IPS DF 6.9 (cell line): ENCODE measurements at regions not wholly inside any gene's neighbourhood (a gene's known extent, or its start where the extent isn't known, plus 50 kb on each side); places are given as distances from the start of the nearest gene placed in this dataset.

Source experiments
- DNase-seq: peaks from one replicate; pipeline ENCODE4 v3.0.0-alpha.2; 2013; ENCODE audit warnings: low read depth, low spot score
- H3K27ac ChIP-seq: one replicate; pipeline ENCODE4 v1.5.1; 2013; ENCODE audit warnings: low read length, control low read depth
- H3K27me3 ChIP-seq: 2 replicates; pipeline ENCODE4 v1.6.1; 2013; ENCODE audit warnings: mild to moderate bottlenecking, low read length; ENCODE audit not compliant: control insufficient read depth, insufficient read depth
- H3K36me3 ChIP-seq: 2 replicates; pipeline ENCODE4 v1.6.1; 2013; ENCODE audit warnings: low read length; ENCODE audit not compliant: control insufficient read depth, insufficient read depth
- H3K4me1 ChIP-seq: 2 replicates; pipeline ENCODE4 v1.6.1; 2013; ENCODE audit warnings: low read length; ENCODE audit not compliant: control insufficient read depth, insufficient read depth
- H3K4me3 ChIP-seq: 2 replicates; pipeline ENCODE4 v1.5.1; 2013; ENCODE audit warnings: mild to moderate bottlenecking, low read length
- H3K9me3 ChIP-seq: 2 replicates; pipeline ENCODE4 v1.6.1; 2013; ENCODE audit warnings: low read length, inconsistent platforms; ENCODE audit not compliant: control insufficient read depth, insufficient read depth
- WGBS: extraction: QIAGEN DNeasy Blood & Tissue Kit; methylation state at CpG from one replicate; pipeline ENCODE4 v1.1.7; 2013; ENCODE audit warnings: mixed read lengths, missing lambda C conversion rate; ENCODE audit not compliant: insufficient read length, insufficient coverage; 5-methylcytosine and 5-hydroxymethylcytosine counted together

- Histone ChIP-seq H3K27me3 (no peaks in the 10 kb centered on the region), H3K9me3 (no peaks in the 10 kb centered on the region), H3K4me3 (no peak overlapping the region), H3K36me3 (no peaks in the 10 kb centered on the region), H3K27ac (no peak overlapping the region), H3K4me1 (no peaks in the 10 kb centered on the region)
- no peak for DNase-seq
- no CpG with 5 or more reads among the region's 9 CpGs for WGBS
Observed at GRCh38 chr10:62637249-62638061, 167.1 kb upstream of the ADO start.

DNA sequence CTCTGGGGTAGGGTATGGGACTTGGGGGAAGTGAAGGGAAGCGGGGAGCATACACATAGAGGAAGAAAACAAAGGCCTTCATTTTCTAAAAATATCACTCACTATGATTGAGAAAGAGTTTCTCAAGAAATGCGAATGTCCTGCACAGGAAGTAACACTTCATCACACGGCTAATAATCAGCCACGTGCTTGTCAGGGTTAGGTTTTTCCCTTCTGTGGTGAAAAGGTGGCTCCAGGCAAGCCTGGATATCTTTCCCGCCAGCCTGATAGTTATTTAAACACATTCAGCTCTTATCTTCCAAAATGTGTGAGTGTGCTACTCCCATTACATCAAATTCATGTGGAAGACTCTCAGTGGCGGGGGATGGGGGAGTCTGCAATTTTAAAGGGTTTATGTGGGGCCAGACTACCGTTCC, 166.4 kb upstream of the ADO start:
- Histone ChIP-seq H3K27me3 (no peaks in the 10 kb centered on the region), H3K4me1 (no peaks in the 10 kb centered on the region), H3K9me3 (no peaks in the 10 kb centered on the region), H3K4me3 (no peak overlapping the region), H3K27ac (no peak overlapping the region), H3K36me3 (no peaks in the 10 kb centered on the region)
- no peak for DNase-seq
- WGBS, result no CpG with 5 or more reads among the region's 7 CpGs

DNA sequence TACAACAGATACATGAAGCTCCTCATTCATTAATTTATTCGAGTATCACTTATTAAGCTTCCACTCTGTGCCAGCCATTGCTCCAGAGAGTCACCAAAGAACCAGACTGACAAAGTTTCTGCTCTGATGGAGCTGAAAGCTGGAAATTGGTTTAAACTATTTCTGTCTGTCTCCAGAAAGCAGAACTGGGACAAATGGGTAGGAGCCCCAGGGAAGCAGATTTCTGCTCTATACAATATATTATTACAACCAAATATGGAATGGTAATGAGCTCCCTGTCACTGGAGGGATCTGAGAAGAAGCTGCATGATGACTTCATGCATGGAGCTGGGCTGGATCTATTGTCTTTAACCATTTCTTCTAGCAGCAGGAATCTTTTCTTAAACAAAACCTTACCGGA, 165.4 kb upstream of the ADO start:
- no peaks in the 10 kb centered on the region for H3K36me3 ChIP-seq
- no peaks in the 10 kb centered on the region for H3K9me3 ChIP-seq
- no peak for DNase-seq
- H3K4me3 ChIP-seq, result no peak overlapping the region
- no peaks in the 10 kb centered on the region for H3K4me1 ChIP-seq
- no peaks in the 10 kb centered on the region for H3K27me3 ChIP-seq
- no CpG with 5 or more reads among the region's 2 CpGs for WGBS
- no peak overlapping the region for H3K27ac ChIP-seq

GRCh38 chr10:62640411-62640810, 164.1 kb upstream of the ADO start:
- Histone ChIP-seq H3K9me3 (no peaks in the 10 kb centered on the region), H3K27me3 (no peaks in the 10 kb centered on the region), H3K4me1 (no peaks in the 10 kb centered on the region), H3K4me3 (no peak overlapping the region), H3K36me3 (no peaks in the 10 kb centered on the region), H3K27ac (no peak overlapping the region)
- no peak for DNase-seq

DNA sequence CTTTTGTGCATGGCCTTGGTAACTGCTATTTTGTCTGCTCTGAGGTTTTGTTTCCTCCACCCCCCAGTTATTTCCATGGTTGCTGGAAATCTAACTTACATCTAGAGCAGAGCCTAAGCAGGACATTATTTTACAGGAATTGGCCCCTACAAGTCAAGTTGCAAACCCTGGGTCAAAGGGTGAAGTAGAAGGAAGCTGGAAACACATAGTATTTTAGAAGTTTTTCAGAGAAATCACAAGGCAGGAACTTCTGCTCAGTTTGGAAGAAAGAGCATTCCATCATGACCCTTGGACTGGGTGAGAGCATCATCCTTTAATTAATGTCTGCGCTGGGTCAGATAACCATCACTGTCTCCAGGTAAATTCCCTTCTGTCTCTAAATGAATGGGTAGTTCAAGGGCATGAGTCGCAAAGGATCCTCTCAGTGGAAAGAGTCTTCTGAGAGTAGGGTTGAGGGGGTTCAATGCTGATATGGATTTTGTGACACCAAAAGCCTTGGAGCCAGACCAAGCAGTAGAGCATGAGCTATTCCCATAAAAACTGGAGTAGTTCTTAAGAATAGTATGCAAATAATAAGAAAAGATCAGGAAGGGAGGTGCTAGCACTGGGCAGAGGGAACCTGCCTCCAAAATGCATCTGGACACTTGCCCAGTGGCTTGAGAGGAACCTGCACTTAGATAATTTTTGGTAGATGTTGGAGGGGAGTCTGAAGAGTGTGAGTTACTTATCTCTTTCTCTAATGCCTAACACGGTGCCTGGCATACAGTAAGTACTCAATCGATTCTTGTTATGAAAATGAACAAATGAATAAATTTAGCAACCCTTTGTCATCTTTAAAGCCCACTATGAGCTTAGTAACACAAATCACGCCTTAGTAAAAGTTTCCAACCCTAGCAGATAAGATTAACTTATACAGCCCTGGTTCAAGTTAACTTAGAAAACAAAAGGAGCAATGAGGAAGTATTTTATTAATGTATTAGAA, 160.6 kb upstream of the ADO start:
- Histone ChIP-seq H3K27ac (no peak overlapping the region), H3K27me3 (no peaks in the 10 kb centered on the region), H3K36me3 (no peaks in the 10 kb centered on the region), H3K4me1 (no peaks in the 10 kb centered on the region), H3K9me3 (no peaks in the 10 kb centered on the region), H3K4me3 (no peak overlapping the region)
- no CpG with 5 or more reads among the region's 5 CpGs for WGBS
- no peak for DNase-seq

DNA sequence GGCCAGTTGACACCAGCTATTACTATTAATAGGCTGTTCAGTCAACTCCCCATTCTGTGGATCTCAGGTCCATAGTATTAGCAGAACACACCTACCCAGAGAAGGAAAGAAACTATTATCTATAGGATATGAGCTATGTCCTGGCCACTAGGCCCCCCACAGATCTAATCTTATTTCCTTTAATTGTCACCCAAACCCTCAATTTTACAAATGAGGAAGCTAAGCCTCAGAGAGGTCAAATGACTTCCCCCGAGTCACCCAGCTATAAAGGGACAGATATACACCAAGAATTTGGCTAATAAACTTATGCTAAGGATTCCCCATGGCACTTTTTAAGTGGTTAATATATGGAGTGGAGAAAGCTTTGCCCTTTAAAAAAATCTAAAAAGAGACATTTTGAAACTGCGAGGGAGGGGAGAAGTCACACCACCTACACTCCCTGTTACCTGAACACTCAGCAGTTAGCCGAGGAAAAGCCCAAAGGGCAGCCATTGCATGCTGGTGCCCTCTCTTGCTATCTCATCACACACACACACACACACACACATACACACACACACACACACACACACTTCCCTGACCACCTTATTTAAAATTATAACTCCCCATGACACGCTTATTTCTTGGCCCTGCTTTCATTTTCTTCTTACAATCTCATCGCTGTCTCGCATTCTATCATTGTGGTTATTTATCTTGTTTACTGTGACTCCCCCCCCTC, 157.0 kb upstream of the ADO start:
- H3K4me3 ChIP-seq, result no peak overlapping the region
- WGBS, result no CpG with 5 or more reads among the region's 6 CpGs
- no peaks in the 10 kb centered on the region for H3K4me1 ChIP-seq
- H3K36me3 ChIP-seq, result no peaks in the 10 kb centered on the region
- H3K27ac ChIP-seq, result no peak overlapping the region
- H3K9me3 ChIP-seq, result no peaks in the 10 kb centered on the region
- no peak for DNase-seq
- no peaks in the 10 kb centered on the region for H3K27me3 ChIP-seq

GRCh38 chr10:62648921-62649320, 155.6 kb upstream of the ADO start:
- H3K36me3 ChIP-seq, result no peaks in the 10 kb centered on the region
- DNase-seq, result no peak
- no peaks in the 10 kb centered on the region for H3K9me3 ChIP-seq
- no peaks in the 10 kb centered on the region for H3K4me1 ChIP-seq
- WGBS, result no CpG with 5 or more reads among the region's 1 CpG
- no peak overlapping the region for H3K4me3 ChIP-seq
- no peaks in the 10 kb centered on the region for H3K27me3 ChIP-seq
- no peak overlapping the region for H3K27ac ChIP-seq

- WGBS, result no CpG with 5 or more reads among the region's 2 CpGs
- Histone ChIP-seq H3K4me3 (no peak overlapping the region), H3K36me3 (no peaks in the 10 kb centered on the region), H3K27ac (no peak overlapping the region), H3K27me3 (no peaks in the 10 kb centered on the region; the same call in 1 of the 2 replicates), H3K4me1 (no peaks in the 10 kb centered on the region), H3K9me3 (no peaks in the 10 kb centered on the region)
- DNase-seq, result no peak
Observed at GRCh38 chr10:62650411-62650810, 154.1 kb upstream of the ADO start.

- Histone ChIP-seq H3K27ac (no peak overlapping the region), H3K36me3 (no peaks in the 10 kb centered on the region), H3K9me3 (no peaks in the 10 kb centered on the region), H3K4me1 (no peaks in the 10 kb centered on the region), H3K4me3 (no peak overlapping the region), H3K27me3 (no peaks in the 10 kb centered on the region; the same call in 1 of the 2 replicates)
- no CpG with 5 or more reads among the region's 2 CpGs for WGBS
- no peak for DNase-seq
Observed at GRCh38 chr10:62651341-62651740, 153.2 kb upstream of the ADO start.

GRCh38 chr10:62652114-62652513, 152.4 kb upstream of the ADO start:
- Histone ChIP-seq H3K36me3 (no peaks in the 10 kb centered on the region), H3K4me3 (no peak overlapping the region), H3K27me3 (no peaks in the 10 kb centered on the region; the same call in 1 of the 2 replicates), H3K9me3 (no peaks in the 10 kb centered on the region), H3K4me1 (no peaks in the 10 kb centered on the region), H3K27ac (no peak overlapping the region)
- no CpG with 5 or more reads among the region's 2 CpGs for WGBS
- DNase-seq, result no peak
